Endothelial cell of umbilical vein (primary cell): ENCODE measurements at regions not wholly inside any gene's neighbourhood (a gene's known extent, or its start where the extent isn't known, plus 50 kb on each side); places are given as distances from the start of the nearest gene placed in this dataset.

ENCODE experiments used
- BruUV-seq: library from RNA; stranded (reverse); fragments of 400-500 nt; replicated peaks from 2 replicates; lab custom pipeline; 2021; lab: Mats Ljungman, UMichigan
- CTCF ChIA-PET: fragments of 300-600, 350-600 bp; sonication (Branson Sonifier 250); formaldehyde crosslinking; loops from one replicate; lab custom pipeline; 2021; ENCODE audit warnings: antibody characterized with exemption, inconsistent platforms; lab: Charles Lee
- POLR2A ChIA-PET: fragments of 300-600, 350-600 bp; sonication (Branson Sonifier 250); formaldehyde crosslinking; loops from one replicate; lab custom pipeline; 2021; ENCODE audit warnings: antibody characterized with exemption, inconsistent platforms; lab: Charles Lee
- DNase-seq: peaks from one replicate; pipeline ENCODE4 v3.0.0-alpha.2; 2011; ENCODE audit warnings: low read depth, low spot score
- FAIRE-seq: peaks from 2 replicates; lab custom pipeline; 2011; peaks lifted over from hg19 to GRCh38; lab: Jason Lieb, UNC
- H2AFZ ChIP-seq: 2 replicates; pipeline ENCODE4 v1.6.0; 2012; ENCODE audit warnings: low read depth, low read length, control low read depth, inconsistent platforms
- H3K27ac ChIP-seq: 2 replicates; pipeline ENCODE4 v1.5.1; 2011; ENCODE audit warnings: low read depth, mild to moderate bottlenecking, control low read depth, low read length, moderate library complexity; ENCODE audit not compliant: insufficient read depth
- H3K27me3 ChIP-seq, 2 experiments: 2 replicates each; pipeline versions ENCODE4 v1.6.0 to v1.6.1; 2011; ENCODE audit warnings: low read length in 2 of 2, mixed read lengths in 1 of 2; ENCODE audit not compliant: control insufficient read depth in 2 of 2, insufficient read depth in 2 of 2
- H3K36me3 ChIP-seq, 2 experiments: 2 replicates in 1 of 2; 3 replicates in 1 of 2; pipeline ENCODE4 v1.5.1; 2011; ENCODE audit warnings: low read length in 2 of 2, mild to moderate bottlenecking in 1 of 2, moderate library complexity in 1 of 2; ENCODE audit not compliant: control insufficient read depth in 2 of 2, insufficient read depth in 2 of 2; ENCODE audit errors: extremely low read depth in 1 of 2
- H3K4me1 ChIP-seq: 3 replicates; pipeline ENCODE4 v1.5.1; 2011; ENCODE audit warnings: mild to moderate bottlenecking, low read length; ENCODE audit not compliant: control insufficient read depth, insufficient read depth; ENCODE audit errors: extremely low read depth
- H3K4me2 ChIP-seq: 2 replicates; pipeline ENCODE4 v1.6.1; 2011; ENCODE audit warnings: low read length, control low read depth, mixed read lengths; ENCODE audit not compliant: insufficient read depth
- H3K4me3 ChIP-seq, 3 experiments: fragments of 200-600 bp in 1 of 3; sonication (generic), shearing (Covaris generic) in 1 of 3; replicated peaks in 1 of 3; 2 replicates each; pipeline ENCODE4 v1.5.1; 2011 to 2016; ENCODE audit warnings: control low read depth in 3 of 3, low read length in 3 of 3, mild to moderate bottlenecking in 2 of 3, inconsistent platforms in 1 of 3, low read depth in 1 of 3, moderate library complexity in 1 of 3; ENCODE audit not compliant: insufficient read depth in 1 of 3
- H3K79me2 ChIP-seq: 2 replicates; pipeline ENCODE4 v1.6.0; 2012; ENCODE audit warnings: low read length, inconsistent platforms; ENCODE audit not compliant: control insufficient read depth, insufficient read depth
- H3K9ac ChIP-seq: replicated peaks from 2 replicates; pipeline ENCODE3; 2011; ENCODE audit warnings: low read length, control low read depth; ENCODE audit not compliant: insufficient read depth; ENCODE audit errors: extremely low read depth
- H3K9me1 ChIP-seq: replicated peaks from 3 replicates; pipeline ENCODE4 v1.6.0; 2011; ENCODE audit warnings: mild to moderate bottlenecking, low read length; ENCODE audit not compliant: control insufficient read depth, insufficient read depth; ENCODE audit errors: extremely low read depth
- H3K9me3 ChIP-seq: replicated peaks from 2 replicates; pipeline ENCODE4 v1.5.1; 2012; ENCODE audit warnings: low read length, inconsistent platforms; ENCODE audit not compliant: control insufficient read depth, insufficient read depth
- H4K20me1 ChIP-seq: replicated peaks from 2 replicates; pipeline ENCODE3; 2011; ENCODE audit warnings: mild to moderate bottlenecking, low read length; ENCODE audit not compliant: control insufficient read depth, insufficient read depth; ENCODE audit errors: extremely low read depth
- CTCF ChIP-seq, 2 donors: IDR thresholded peaks; 1 replicate in 1 of 2; 2 replicates in 1 of 2; pipeline ENCODE4 v1.5.1; 2011; ENCODE audit warnings: low read length in 2 of 2, mild to moderate bottlenecking in 2 of 2, moderate library complexity in 2 of 2, control low read depth in 1 of 2, inconsistent platforms in 1 of 2, low read depth in 1 of 2; ENCODE audit not compliant: insufficient read depth in 1 of 2; ENCODE audit errors: extremely low read depth in 1 of 2
- GATA2 ChIP-seq: IDR thresholded peaks from 2 replicates; pipeline ENCODE4 v1.7.0; 2011; ENCODE audit warnings: low read depth, mild to moderate bottlenecking, moderate library complexity, mixed read lengths, low read length; ENCODE audit not compliant: insufficient read length, insufficient read depth
- MAX ChIP-seq: IDR thresholded peaks from 2 replicates; pipeline ENCODE4 v1.6.1; 2011; ENCODE audit not compliant: insufficient read depth, insufficient read length
- POLR2A ChIP-seq: IDR thresholded peaks from 2 replicates; pipeline ENCODE4 v1.6.1; 2012; ENCODE audit warnings: low read depth, mild to moderate bottlenecking, control low read depth, low read length
- dilution Hi-C: fragments of 300-500 bp; cut with MboI; formaldehyde crosslinking; loops from one replicate; pipeline ENCODE4 v1.15.0; 2019; ENCODE audit warnings: low sequenced_read_pairs; ENCODE audit not compliant: extremely low pct_ligation_motif_present
- intact Hi-C: fragments of 100-400 bp; cut with micrococcal nuclease; formaldehyde crosslinking; loops from one replicate; pipeline ENCODE4 v1.10.0; 2022

DNA sequence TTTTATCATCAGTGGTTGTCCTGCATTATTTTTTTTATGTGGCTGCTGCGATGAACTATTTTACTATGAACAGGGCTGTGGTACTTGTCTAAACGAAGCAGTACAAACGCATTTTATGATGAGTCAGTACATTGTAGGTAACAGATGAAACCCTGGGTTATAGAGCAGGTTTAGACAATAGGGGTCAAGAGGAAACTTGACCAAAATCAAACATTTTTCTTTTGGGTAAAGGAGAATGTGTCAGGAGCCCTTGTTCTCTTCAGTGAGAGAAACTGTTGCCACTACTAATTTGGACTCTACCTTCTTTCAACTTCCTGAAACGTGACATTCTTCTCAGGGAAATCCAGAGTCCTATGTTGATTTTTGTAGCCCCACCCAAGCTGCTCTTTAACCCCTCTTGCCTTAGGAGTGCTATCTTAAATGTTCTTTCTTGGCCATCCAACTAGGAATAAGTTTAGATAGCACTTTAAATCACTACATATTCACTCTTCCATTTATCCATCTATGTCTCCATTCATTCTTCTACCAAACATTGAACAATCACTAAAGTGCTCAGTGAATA is 415.8 kb upstream of the NR3C2 start:
- CTCF ChIA-PET: no interaction called here
- intact Hi-C loops: no loop called here

GRCh38 chr4:148857239-148857972 is 415.2 kb upstream of the NR3C2 start:
- ChIA-PET POLR2A (no interaction called here), CTCF (interaction anchor here (0.5 kb wide), 1 partner anchor 17 kb away, joined by 3 read pairs; no protein-coding TSS in a partner anchor)
- Histone ChIP-seq H3K36me3 (no peaks in the 10 kb centered on the region), H3K9me3 (no peaks in the 10 kb centered on the region), H3K79me2 (no peaks in the 10 kb centered on the region), H3K4me2 (peak overlapping the region; percentile 55), H4K20me1 (no peaks in the 10 kb centered on the region), H2AFZ (peak overlapping the region; percentile 1), H3K27me3 (no peaks in the 10 kb centered on the region), H3K4me1 (peaks cover 26% of the 10 kb centered on the region), H3K4me3 (no peak overlapping the region), H3K27ac (no peak overlapping the region), H3K9me1 (no peaks in the 10 kb centered on the region), H3K9ac (no peak overlapping the region)
- no TSS peak for BruUV-seq
- peak; percentile 29 for TF ChIP-seq GATA2
- no peak for TF ChIP-seq POLR2A
- no peak for TF ChIP-seq MAX
- no peak for TF ChIP-seq CTCF (IDR thresholded peaks at IDR 0.05; ENCODE audit: extremely low read depth in 1 of 2, insufficient read depth in 1 of 2, low read depth in 1 of 2, low read length in 2 of 2)
- dilution Hi-C loops (no loop called here), intact Hi-C loops (no loop called here)
- DNase-seq (peak; percentile 76), FAIRE-seq (no peak)

More for the DNA sequence above, 415.8 kb upstream of the NR3C2 start:
- no peak for DNase-seq
- Histone ChIP-seq H3K9me3 (no peaks in the 10 kb centered on the region), H3K27ac (no peak overlapping the region), H3K4me1 (peaks cover 22% of the 10 kb centered on the region), H3K36me3 (no peaks in the 10 kb centered on the region), H3K4me2 (peak overlapping the region; percentile 55), H2AFZ (peak overlapping the region; percentile 48), H3K9me1 (no peaks in the 10 kb centered on the region), H3K9ac (no peak overlapping the region), H3K4me3 (no peak overlapping the region), H4K20me1 (no peaks in the 10 kb centered on the region), H3K27me3 (no peaks in the 10 kb centered on the region), H3K79me2 (no peaks in the 10 kb centered on the region)
- no peak for TF ChIP-seq POLR2A
- BruUV-seq: no TSS peak
- POLR2A ChIA-PET: no interaction called here
- dilution Hi-C loops: no loop called here
- FAIRE-seq: peak; percentile 43
